Activated CD4-positive, CD25-positive, alpha-beta regulatory T cell treated with anti-CD3 and anti-CD28 coated beads, Interleukin-2, amount 50 U/mL, for 24 hours (primary cell): ENCODE measurements at regions not wholly inside any gene's neighbourhood (a gene's known extent, or its start where the extent isn't known, plus 50 kb on each side); places are given as distances from the start of the nearest gene placed in this dataset.
A peak's percentile ranks its signal among the peaks of the same experiment; 100 is the strongest.

Experiments
- ATAC-seq, 2 donors: fragments of 150-1000 bp; cut with Tn5 transposase; one replicate each; pipeline ENCODE4 v1.10.0; 2021; ENCODE audit warnings: mild to moderate bottlenecking in 1 of 2, moderate library complexity in 1 of 2

DNA sequence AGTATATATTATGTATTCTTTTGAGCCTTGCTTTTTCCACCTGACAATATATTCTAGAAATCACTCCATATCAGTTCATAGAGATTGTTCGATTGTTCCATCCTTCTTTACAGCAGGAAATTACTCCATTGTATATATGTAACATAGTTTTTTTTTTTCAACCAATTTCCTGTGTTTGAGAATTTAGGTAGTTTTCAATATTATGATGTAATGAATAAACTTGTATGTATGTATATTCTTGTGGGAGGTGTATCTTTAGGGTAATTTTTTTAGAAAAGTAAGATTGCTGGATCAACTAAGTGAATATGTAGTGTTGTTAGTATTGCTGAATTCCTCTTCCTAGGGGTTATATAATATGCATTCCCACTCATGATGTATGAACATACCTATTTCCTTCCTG lies 165.9 kb upstream of the PITX1 start:
- no peak for ATAC-seq

DNA sequence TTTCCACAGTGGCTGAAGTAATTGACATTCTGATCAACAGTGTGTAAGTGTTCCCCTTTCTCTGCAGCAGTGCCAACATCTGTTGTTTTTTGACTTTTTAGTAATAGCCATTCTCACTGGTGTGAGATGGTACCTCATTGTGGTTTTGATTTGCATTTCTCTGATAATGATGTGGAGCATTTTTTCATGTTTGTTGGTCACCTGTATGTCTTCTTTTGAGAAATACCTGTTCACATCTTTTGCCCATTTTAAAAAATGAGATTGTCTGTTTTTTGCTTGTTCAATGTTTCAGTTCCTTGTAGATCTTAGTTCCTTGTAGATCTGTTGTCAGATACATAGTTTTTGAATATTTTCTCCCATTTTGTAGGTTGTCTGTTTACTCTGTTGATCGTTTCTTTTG lies 162.5 kb upstream of the PITX1 start:
- no peak for ATAC-seq

DNA sequence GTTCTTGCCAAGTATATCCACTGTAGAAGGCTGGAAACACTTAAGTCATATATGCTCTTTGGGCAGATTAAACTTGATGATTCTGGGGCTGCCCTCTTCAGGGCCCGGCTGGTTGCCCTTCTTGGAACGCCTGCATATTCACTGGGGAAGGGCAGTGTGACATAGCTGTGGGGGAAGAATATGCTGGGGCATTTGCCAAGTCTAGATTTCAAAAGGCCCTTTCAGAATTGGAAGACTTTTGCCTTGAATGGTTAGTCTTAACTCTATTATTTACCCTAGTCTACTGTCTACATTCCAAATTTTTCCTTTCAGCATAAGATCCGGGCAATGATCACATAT lies 161.2 kb upstream of the PITX1 start:
- no peak for ATAC-seq

DNA sequence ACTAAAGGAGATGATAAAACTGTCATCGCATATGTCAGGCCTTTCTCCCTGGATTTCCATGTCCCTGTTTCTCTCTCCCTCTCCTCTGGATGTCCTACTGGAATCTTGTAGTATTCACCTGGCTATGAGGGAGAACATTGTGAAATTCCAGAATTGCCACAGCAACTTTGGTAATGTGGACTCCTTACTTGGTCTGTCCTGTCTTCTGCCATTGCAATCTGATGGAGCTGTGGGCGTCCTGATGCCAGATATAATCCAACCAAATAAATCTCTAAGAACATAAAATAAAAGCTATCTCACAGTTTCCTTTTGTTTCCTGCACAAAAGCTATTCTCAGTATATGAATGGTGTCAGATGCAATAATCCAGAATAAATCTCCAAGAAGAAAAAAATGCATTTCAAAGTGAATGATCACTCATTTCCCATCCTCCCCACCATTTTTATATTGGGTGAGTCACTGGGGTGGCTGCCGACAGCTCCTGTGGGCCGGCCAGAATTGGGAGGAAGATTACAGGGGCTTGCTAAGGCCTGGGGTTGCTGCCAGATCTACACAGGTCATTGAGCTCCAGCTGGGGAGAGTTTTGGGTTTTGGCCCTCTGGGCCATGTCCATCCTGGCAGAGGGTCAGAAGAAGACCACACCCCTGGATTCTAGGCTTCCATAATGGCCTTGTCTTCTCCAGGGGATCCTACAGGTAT lies 160.7 kb upstream of the PITX1 start:
- no peak for ATAC-seq

DNA sequence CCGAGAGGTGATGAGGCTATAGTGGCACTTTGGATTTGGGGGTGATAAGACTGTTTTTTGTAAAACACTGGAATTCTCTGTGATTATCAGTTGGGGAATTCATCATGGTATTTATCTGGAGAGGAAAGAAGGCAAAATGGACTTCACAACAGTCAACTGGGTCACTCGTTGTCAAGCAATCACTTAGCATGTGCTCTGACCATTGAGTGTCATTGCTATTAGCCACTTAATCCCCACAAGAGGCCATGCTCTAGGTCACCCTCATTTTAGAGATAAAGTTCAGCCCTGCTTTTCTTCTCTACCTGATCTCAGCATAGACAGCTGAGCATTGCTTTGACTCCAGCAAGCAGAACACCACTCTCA lies 160.1 kb upstream of the PITX1 start:
- ATAC-seq = no peak

DNA sequence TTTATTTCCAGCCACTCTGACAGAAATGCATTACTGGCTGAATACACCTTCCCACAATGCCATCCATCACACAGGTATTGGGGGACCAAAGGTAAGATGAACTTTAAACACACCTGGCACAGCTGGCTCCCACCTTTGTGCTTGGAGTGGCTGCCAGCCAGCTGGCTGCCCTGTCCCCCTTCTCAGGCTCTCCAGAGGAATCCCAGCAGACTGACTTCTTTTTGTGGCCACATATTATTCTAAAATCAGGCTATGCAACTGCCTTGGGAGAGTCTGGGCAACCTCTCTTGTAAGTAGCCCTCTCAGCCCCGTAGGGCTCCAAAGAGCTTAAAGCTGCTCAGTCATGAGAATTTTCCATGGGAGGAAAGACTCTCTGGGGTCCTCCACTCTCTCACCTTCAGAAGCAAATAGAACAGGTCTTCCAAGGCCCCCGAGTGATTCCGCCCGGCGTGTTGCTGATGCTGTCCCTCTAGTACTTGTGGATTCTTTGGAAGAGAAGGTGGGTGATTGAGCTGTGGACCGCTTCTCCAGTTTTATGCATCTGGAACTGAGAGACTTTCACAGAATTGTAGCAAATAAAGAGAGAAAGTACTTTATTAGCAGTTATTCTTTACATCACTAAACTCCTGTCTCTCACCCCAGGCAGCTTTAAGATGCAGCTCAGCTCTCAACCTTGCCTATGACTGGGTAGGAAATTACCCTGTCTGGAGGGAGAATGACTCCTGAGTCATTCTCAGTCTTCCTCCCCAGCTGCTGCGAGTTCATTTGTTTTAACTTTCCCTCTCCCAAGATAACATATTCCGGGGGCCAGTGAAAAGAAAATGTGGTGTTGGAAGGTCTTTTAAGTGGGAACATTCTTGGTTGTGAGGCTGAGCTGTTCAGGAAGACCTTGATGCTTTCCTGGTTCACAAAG lies 159.4 kb upstream of the PITX1 start:
- ATAC-seq = no peak

DNA sequence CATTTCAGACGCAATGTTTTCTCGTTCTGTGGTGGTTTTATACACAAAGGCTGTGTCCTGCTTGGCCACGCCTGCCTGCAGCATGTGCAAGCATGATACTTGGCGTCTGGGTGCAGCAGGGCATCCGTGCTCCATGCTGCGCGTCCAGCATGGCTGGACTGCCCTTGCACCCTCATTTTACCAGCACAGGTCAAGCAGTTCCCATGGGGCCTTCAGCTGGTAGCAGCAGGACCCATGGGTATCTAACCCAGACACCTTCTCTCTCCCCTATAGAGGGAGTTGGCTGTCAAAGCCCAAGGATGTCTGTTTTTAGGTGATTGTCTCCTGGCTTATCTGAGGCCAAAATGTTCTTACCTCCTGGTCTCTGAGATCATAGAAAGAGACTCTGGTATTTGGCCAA lies 158.3 kb upstream of the PITX1 start:
- no peak for ATAC-seq

DNA sequence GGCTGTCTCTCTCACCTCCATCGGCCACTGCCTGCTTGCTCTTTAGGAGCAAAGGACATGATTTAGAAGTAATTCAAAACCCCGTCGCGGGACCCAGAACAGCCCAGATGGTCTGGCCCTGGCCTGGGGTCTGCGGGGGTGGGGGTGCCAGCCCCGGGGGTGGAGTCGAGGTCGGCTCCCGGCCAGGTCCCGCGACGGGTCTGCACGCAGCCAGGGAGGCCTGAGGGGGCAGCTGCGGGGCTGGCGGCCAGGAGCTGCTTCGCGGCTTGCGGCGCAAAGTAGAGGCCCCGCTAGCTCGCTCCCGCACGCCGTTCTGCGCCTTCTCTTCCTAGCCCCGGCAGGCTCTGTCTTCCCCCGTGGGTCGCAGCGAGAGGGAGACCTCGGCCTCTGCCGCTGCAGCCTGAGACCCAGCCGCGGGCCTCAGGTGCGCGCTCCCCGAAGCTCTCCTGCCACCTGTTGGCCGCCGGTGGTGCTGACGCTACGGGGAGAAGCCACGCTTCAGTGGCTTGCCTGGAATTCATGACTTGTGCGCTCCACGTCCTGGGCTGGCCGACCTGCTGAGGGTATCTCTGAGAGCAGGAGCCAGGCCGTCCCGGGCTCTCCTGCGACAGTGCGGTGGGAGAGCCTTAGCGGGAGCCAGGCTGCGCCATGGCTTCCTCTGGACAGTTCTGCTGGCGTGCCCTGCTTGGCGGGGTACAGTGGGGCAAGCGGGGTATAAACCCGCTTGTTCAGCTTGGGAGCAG lies 157.2 kb upstream of the PITX1 start:
- ATAC-seq = peak; percentile 80 to 87

DNA sequence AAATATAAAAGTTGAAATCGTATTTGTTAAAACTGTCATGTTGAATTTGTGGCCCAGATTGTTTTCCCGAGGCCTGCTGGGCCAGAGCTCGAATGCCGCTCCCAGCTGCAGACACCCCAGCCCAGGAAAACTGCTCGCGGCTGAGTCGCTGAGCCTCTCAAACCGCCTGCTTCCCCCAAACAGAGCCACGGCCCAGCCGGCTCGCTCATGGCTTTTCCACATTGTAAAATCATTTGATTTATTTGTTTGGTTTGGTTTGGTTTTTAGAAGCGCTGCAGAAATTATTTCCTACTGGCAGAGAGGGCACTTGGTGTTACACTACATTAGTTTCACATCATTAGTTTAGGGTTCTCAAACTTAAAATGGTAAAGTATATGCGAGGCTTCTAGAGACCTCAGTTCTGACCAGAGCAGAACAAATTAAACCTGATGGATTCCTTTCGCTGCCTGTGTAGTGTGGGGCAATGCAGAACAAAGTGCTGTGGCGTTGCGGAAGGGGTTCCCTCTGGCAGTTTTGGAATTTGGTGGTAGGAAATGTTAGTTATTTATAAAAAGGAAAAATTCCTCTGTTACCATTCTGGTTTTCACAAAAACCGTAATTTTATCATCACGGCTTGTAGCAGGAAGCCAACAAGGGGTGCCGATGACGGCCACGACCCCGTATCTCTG lies 156.5 kb upstream of the PITX1 start:
- ATAC-seq = no peak

DNA sequence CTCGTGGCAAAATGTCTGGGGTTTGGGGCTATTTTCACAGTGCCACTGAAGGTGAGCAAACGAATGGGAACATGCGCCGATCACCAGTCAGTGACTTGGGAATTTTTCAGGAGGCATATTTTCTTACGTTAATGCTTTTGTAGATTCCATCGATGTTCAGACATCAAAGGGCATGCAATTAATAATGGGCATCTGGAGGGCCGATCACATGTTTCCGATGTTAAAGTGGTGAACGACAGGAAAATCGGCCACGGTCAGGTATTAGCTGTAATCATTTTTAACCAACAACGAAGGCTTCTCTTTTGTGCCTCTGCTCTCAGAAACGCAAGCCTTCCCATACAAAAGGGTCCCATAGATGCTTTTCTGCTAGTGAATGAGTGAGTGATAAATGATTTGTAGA lies 155.0 kb upstream of the PITX1 start:
- ATAC-seq = no peak

DNA sequence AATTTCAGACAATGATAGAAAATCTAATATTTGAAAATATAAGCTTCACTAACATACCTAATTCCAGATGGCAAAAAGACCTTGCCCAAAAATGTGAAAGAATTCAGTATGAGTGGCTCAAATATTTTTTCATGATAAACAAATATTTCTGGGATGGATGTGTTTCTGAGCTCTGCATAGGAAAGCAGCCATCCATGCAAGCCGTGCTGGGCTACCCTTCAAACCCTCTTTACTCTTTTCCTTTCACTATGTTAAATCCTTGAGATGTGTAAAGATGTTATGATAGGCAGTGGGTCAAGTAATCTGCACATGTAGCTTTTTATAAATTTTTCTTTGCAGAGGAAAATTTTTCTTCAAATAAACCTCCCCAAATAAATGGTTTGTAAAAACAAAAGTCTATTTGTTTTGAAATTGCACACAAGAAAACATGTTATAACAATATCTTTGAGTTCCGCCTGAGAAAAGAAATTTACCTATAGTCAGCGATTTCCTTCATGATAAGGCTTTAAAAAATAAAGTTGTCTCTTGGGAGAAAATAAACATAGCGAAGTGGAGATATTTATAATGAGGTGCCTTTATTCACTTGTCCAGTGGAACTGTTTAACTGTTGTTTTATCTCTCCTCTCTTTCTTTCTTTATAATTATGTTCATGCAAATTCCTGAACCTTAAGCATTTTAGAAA lies 154.3 kb upstream of the PITX1 start:
- ATAC-seq = no peak

DNA sequence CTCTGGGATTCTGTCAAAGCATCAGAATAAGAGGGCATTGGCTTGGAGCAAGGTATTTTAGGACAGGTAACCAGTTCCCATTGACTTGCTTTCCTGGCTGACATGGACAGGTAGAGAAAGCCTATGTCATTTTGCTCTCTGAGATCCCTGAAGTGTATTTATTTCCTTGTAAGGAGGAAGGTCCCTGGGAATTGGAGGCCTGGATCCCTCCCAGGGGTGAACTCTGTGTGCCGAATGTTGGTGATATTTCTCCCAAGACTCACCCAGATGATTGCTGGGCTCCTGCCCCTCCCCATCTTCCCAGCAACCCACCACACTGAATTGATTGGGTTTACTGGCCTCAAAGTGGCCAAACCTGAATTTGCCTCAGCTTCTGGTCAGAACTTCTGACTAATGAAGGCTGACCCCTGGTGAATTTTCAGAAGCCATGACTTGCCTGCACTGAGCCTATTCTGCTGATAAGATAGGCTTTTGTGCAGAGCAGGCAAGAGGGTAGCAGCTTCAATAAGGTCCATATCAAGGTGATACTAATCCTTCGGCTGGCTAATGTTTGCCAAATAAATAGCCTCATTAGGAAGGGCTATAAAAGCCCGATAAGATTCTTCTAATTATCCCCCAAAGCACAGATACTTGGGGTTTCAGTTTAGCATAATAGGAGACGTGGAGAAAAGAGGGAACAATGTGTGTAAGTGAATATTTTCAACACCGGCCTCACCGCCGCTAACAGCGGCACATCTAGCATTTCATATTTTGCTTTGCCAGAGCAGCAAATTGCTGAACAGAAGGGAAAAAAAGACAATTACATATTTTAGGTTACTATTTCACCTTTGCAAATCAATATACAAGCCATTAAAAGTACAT lies 152.9 kb upstream of the PITX1 start:
- no peak for ATAC-seq

DNA sequence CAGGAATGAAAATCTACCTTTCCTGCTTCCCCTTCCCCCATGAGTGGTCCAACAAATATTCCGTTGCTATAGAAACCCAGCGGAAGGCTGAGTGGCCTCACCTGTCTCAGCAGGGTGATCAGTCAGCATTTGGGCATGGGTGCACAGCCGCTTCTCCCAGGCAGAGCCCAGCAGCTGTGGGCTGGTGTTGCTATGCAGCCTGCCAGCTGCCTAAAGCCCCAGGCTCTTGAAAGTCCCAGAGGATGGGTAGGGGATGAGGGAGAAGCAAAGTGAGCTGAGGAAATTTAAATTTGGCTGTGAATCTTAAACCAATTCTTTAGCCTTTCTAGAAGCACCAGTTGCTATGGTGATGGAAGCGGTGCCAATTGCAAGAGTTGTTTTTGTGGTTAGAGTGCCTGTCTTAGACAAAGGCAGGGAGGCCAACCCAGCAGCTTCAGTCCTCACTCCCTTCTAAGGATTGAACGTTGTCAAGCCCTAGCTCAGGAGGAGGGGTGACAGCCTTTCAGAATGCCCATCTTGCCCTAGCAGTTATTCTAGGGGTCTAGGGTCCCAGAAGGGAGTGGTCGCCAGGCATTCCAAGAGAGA lies 151.5 kb upstream of the PITX1 start:
- ATAC-seq = no peak

DNA sequence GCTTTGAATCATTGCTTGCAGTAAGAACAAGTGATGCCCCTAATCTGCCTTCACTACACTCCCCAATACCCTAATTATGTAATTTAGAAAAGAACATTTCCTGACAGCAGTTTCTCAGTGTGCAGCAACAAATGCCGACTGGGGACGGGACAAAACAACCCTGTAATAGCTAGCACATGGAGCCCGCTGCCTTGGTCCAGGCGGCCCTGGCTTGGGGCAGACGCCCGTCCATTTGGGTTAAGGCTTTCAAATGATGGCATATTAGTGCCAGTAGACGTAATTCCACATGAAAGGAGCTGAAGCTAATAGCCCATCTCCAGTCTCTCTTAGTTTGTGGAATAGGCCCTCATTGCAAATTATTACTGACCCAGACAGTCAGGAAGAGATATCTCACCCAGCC lies 150.6 kb upstream of the PITX1 start:
- ATAC-seq = no peak

DNA sequence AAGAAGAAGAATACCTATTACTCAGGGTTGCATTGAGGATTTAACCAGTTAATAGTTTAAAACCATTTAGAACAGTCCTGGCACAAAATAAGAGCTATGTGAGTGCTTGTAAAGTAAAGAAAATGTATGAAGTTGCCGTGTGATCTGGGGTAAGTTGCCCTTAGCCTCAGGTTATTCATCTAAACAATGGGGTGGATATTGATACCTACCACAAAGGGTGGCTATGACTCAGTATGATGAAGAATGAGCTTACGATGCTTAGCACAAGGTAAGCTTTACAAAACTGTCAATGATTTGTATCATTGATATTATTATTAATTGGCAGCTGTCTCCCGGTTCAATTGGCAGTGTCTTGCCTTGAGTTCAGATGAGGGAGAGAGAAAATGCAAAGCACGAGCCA lies 149.4 kb upstream of the PITX1 start:
- no peak for ATAC-seq

DNA sequence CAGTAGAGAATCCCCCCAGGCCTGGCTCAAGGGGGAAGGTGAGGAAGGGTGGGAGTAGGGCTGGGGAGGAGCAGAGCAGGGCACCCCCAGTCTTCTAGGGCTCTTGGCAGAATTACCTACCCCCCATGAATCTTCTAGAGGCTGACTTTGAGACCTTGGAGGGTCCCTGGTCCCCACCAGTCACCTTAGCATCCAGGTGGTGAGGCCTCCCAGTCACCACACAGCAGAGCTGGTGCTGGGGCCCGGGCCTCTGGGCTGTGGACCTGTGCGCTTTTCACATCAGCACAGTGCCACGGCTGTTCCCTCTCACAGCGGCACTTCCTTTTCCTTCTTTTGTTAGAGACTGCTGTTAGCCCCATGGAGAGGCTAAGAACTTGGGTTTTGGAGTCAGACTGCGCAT lies 148.6 kb upstream of the PITX1 start:
- no peak for ATAC-seq

DNA sequence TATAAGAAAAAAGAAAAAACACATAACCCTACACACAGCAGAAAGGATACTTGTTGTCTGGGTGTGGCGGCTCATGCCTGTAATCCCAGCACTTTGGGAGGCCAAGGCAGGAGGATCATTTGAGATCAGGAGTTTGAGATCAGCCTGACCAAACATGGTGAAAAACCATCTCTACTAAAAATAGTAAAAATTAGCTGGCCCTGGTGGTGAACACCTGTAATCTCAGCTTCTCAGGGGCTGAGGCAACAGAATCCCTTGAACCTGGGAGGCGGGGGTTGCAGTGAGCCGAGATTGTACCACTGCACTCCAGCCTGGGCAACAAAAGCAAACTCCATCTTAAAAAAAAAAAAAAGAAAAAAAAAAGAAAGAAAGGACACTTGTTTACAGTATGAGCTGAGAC lies 147.6 kb upstream of the PITX1 start:
- no peak for ATAC-seq

DNA sequence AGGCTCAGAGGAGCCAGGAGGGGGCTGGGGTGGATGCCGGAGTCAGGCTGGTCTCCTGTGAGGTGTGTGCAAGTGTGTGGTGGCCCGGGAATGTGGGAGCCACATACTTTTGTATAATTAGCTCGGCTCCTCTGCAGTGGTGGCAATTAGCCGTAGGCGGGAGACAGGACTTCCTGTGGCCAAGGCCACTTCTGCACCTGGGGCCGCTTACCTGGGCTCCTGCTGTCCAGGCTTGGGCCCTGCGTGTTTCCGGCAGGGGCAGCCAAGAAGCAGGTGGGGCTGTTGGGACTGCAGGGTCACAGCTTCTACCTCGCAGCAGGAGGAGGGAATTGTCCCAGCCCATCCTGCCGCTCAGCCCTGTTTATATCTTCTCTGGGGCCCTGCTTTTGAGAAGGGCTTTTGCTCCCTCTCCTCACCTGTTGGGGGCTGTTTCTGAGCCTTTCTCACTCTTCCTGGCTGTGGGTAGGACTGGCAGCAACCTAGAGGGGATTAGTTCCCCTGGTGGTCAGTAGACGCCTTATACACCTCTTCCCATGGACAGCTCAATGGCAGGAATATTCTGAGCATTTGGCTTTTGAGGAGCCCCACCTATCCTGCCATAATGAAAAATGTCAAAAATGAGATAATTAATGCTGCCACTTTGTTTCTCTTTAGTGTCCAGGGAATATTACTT lies 145.4 kb upstream of the PITX1 start:
- ATAC-seq = no peak

DNA sequence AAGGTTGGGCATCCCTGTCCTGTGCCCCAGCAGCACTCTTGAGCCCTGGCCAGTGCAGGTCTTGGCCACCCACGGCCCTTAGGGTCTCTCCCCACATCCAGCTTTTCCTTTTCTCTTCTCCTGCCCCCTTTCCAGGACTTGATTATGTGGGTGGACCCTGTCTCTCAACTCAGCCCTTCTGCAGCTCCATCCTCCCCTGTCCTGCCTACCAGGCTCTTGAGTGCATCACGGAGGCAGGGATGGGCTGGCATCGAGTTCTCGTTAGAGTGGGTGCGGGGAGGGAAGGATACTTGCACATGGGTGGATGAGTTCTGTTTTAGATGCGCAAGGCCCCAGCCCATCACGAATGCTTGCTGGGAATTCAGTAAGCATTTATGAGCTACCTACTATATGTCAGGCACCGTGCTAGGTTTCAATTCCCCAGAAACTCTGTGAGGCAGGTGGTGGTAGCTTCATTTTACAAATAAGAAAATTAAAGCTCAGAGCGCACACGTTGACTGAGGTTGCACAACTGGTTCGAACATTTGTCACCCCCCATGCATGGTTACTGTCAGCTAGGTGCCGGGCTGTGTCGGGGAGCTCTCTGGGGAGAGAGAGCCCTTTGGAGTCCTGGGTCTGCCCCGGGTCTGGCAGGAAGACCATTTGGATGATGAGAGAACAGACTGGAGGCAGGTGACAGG lies 144.6 kb upstream of the PITX1 start:
- ATAC-seq = no peak

DNA sequence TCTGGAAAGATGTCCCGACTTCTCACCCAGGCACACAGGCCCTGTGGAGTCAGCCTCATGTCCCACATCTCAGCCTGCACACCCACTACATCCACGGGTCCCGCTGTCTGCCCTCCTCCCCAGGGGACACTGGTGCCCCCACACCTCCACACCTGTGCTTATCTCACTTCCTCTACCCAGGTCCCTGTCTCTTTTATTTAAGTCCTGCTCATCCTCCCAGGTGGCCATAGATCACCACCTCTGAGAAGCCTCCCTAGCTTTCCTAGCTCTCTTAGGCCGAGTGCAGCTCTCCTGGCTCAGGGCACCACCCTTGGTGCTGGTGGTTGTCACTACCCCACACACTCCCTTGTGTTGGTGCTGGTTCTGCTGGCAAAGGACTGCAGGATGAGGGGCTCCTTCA lies 143.6 kb upstream of the PITX1 start:
- ATAC-seq = no peak
